NCI-H1092 (cell line): ENCODE measurements at regions not wholly inside any gene's neighbourhood (a gene's known extent, or its start where the extent isn't known, plus 50 kb on each side); places are given as distances from the start of the nearest gene placed in this dataset.
"Not testable (repeated sequence)": the region's sequence is repeated elsewhere in the genome, so short reads cannot be mapped to it uniquely, and the experiment has no call there.

Source experiments
- DNase-seq: peaks from one replicate; lab custom pipeline; 2025; lab: John Stamatoyannopoulos, UW

DNA sequence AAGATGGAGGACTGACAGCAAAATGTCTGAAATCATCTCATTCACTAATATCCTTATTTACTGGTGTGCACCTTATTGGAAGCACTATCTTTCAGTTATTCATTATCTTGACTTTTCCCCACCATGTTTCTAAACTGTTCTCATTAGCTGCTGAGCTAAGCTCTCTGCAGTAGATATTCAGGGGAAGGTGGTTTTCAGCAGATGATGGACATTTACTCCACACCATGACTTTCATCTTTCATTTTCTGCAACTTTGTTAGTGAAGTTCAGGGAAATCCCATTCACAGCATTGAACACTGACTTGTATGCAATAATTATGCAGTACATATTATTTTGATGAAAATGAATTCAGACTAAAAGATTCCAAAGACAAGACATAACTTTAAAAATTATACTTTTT, 373.6 kb upstream of the FLRT2 start:
- no peak for DNase-seq

DNA sequence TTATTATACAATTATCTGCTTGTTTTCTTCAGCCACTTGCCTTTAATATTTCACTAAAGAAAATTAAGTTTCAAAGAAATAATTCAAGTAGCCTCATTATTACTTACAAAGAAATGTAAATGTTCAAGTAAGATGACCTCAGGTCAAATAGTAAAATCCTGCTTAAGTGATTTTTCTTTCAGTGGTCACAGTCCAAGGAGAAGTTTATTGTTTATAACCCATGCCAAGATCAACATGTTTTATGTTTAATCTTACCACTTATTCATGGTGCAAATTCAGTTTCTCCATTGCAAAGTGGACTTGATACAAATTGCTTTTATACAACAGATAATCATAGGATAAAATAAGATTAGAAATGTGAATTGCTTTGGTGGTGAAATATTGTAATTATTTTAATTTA, 370.2 kb upstream of the FLRT2 start:
- no peak for DNase-seq

DNA sequence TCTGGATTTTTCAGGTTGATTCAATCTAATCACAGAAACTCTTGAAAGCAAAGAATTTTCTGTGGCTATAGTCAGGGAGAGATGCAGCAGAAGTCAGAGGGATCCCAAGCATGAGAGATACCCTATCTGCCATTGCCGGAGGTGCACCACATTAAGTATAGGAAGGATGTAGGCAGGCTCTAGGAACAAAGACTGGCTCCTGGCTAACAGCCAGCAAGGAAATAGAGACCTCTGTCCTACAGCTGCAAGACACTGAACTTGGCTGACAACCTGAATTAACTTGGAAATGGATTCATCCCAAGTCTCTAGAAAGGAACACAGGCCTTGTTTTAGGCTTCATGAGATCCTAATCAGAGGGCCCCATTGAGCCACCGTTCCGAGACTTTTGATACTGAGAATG, 364.9 kb upstream of the FLRT2 start:
- no peak for DNase-seq

DNA sequence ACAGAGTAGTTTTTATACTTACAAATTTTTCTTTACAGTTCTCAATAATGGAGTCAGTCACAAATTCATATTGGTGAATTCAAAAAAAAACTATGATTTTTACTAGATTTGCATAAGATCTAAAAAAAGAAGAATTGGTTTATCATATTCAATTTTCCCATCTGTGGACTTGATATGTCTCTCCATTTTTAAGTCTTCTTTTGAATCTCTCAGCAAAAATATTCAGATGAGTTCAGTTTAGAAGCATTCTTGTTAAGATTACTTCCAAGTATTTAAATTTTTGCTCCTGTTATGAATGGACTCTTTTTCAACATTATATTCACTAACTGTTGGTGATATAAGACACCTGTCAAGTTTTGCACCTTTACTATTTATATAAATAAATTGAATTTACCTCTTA, 360.6 kb upstream of the FLRT2 start:
- DNase-seq: no peak

DNA sequence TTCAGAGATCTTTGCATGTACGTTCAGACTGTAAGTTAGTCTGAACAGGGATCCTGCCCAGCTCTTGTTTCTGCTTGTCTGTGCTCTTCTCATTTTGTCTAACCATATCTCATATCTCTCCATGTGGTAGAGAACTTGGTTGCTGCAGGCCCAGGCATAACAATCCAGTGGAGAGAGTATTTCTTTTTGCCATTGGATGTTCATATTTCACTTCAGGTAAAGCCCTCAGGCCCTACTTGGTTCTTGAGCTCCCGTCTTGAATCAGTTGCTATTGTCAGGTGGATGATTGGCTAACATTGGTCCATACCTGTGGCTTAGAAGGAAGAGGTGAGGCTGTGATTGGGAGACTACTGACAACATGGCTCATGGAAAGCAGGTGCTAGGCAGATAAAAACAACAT, 357.7 kb upstream of the FLRT2 start:
- DNase-seq: no peak

DNA sequence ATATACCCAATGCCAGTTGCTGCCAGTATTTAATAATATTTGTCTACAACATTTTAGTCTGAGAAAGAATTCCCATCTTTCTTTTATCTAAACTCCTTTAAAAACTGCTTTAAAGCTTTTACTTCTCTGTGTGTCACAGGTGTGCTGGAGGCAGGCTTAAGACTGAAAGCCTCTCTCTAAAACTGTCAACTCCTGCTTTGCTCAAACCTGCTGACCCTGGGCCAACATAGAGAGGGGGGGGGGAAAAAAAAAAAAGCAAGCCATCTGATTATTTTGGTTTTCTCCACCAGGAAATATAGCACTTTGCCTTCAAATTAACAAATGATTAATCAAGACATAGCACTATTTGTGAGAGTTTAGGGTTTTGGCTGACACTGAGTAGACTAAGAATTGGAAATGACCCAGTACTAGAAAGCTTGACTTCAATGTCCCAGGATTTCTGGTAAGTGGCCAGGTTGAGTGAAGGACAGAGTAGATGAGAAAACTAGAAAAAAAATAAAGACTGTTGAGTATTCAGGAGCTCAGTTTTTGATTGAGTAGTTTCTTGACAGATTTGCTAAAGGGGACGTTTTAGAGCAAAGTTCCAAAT, 357.0 kb upstream of the FLRT2 start:
- DNase-seq: no peak

DNA sequence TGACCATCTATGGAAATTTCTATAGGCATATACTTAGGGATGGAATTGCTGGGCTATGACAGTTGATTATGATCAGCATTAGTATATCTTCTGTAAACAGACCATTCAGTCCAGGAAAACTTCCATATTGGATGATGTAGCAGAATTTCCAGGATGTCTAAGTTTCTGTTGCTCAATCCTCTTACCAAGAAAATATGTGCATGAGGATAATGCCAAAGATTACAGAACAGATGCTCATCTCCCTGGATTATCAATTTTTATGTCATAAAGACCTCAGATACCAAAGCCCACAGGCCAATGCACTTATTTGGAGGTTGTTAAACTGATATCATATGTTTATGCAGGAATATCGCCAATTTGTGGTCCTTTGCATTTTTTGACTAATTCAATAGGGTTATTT, 354.4 kb upstream of the FLRT2 start:
- no peak for DNase-seq

DNA sequence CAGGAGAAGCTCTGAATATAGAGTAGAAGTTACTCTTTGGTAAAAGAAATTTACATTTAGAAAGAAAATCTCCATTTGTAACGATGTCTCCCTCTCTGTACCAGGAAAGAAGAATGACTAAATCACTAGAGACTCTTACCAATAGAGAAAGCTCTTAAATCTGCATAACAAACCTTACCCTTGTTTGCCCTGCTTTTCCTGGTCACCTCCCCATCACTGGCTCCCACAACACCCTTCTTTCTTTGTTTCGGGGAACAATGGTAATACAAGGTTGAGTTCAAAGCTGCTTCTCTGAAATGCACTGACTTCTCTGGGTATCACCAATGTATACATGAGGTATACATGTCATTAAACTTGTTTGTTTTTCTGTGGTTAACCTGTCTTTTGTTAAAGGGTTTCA, 351.1 kb upstream of the FLRT2 start:
- no peak for DNase-seq

GRCh38 chr14:85180876-85181275, 349.1 kb upstream of the FLRT2 start:
- DNase-seq: no peak

GRCh38 chr14:85182282-85182681, 347.7 kb upstream of the FLRT2 start:
- no peak for DNase-seq

GRCh38 chr14:85186082-85186481, 343.9 kb upstream of the FLRT2 start:
- DNase-seq: no peak

DNA sequence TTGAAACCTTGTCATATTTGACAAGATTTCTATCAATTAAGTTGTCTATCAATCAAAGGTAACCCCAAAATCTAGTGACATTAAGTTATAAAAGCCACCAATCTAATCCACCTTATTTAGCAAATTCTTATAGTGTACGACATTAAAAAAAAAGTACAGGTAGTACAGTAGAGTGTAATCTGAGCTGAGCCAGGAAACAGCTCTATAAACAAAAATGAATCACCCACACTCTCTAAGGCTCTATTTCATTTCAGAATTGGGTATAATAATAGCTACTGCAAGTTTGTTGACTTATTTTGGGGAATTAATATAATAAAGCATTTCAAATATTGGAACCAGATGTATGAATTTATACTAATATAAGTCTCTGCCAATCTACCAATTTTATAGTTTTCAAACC, 342.4 kb upstream of the FLRT2 start:
- DNase-seq: no peak

GRCh38 chr14:85188836-85189235, 341.1 kb upstream of the FLRT2 start:
- DNase-seq: no peak

- DNase-seq: not testable (repeated sequence)
Observed at GRCh38 chr14:85189253-85189652, 340.7 kb upstream of the FLRT2 start.

GRCh38 chr14:85190251-85190650, 339.7 kb upstream of the FLRT2 start:
- DNase-seq: no peak

DNA sequence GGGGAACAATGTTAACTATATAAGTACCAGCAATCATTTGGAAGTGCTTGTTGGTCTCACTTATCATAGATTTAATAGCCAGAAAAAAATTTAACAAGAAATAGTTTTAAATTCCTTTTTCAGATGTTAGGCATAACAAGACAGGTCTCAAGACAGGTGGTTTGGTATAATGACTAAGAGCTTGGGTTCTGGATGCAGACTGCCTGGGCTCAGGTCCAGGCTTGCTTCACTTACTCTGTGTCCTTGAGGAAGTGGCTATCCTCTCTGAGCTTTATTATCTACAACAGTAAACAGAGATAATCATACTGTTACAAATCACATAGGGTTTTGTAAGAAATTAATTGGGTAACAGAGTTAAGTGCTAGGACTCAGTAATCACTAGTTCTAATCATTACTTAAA, 338.0 kb upstream of the FLRT2 start:
- no peak for DNase-seq

DNA sequence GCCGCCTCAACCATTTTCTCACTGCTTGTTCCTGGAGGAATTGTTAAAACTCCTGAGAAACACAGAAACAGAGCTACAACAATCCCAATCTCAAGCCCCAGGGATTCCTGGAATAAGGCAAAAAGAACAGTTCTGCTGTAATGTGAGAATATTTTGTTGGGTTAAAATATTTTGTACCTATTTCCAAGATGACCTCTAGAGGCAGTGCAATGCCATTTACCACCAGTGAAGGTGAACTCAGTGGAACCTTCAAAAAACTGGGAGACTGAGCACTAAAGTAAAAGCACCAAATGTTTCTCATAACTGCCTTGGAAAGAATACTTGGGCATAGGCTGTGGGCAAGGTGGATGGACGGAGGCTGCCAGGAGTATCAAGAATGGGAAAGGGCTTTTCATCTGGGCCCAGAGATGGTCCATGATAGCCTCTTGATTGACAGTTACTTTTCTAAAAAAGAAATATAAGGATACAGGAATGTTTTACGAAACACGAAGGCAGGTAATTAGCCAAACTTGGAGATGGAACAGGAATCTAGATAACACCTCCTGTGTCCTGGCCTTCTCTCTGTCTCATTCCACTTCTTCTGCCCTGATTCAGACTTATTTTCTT, 334.0 kb upstream of the FLRT2 start:
- no peak for DNase-seq

DNA sequence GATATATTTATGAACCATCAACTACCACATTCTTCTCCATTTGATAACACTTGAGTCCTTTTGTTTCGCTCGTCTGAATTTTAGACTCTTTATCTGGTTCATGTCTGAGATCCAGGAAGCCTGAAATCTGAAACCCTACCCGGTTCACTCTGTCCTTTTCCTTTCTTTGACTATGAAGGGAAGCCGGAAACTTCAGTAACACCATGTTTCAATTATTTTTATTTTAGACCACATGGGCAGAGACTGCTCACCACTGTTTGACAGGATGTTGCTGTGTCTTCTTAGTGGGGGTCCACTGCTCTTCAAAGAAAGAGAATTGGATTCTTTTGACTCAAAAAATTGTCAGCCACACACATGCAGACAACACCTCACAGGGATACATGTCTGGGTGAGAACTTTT, 331.9 kb upstream of the FLRT2 start:
- DNase-seq: no peak

- DNase-seq: no peak
Observed at GRCh38 chr14:85205875-85206274, 324.1 kb upstream of the FLRT2 start.

DNA sequence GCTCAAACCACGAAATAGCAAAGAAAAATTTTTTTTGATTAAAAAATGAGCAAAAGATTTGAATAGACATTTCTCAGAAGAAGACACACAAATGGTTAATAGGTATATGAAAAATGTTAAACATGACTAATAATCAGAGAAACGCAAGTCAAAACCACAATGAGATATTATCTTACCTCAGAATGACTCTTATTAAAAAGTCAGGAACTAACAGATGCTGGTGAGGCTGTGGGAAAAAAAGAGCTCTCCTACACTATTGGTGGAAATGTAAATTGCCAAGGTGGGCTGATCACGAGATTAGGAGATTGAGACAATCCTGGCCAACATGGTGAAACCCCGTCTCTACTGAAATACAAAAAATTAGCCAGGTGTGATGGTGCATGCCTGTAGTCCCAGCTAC, 315.5 kb upstream of the FLRT2 start:
- no peak for DNase-seq

- DNase-seq: no peak
Observed at GRCh38 chr14:85217412-85217811, 312.5 kb upstream of the FLRT2 start.

DNA sequence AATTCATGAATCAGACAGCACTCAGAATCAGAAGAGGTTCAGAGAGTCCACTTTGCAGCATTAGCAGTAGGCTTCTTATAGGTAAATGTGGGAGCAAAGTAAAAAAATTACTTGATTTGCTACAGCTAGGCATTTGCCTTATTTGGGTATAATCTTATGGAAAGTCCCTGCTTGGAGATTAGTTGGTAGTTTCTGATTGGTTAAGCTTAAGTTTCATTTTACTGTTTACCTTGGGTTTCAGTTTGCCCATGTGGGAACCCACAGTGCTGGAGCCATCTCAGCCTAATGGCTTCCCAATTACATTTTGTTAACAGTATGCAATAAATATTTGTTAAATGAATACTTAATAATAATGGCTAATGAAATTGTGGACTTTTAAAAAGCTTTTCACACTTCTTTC, 311.0 kb upstream of the FLRT2 start:
- no peak for DNase-seq

- DNase-seq: no peak
Observed at GRCh38 chr14:85221832-85222231, 308.1 kb upstream of the FLRT2 start.

GRCh38 chr14:85222341-85222740, 307.6 kb upstream of the FLRT2 start:
- no peak for DNase-seq

DNA sequence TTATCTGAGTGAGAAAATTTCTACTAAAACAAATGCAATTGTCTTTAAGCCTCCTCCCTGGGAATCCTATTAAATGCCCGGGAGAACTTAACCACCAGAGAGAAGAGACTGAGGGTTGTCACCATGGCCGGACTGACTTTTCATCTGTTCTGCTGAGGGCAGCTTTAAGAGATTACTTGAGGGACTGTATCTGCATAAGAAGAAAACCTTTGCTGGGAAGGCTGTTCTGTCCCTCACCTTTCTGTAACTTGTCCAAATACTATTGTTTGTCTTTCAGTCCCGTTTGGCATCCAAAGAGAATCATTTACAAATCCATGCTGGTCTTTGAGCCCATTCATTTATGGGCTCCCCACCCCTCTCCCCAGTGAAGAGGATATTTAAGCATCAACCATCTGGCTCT, 306.3 kb upstream of the FLRT2 start:
- no peak for DNase-seq
